HCT116 (cell line): ENCODE measurements at regions not wholly inside any gene's neighbourhood (a gene's known extent, or its start where the extent isn't known, plus 50 kb on each side); places are given as distances from the start of the nearest gene placed in this dataset.

ENCODE experiments used
- ATF3 ChIP-seq: IDR thresholded peaks from 2 replicates; pipeline ENCODE4 v1.6.1; 2012
- CTCF ChIP-seq, 3 experiments: fragments of 200-600 bp in 1 of 3; sonication (generic) in 1 of 3; IDR thresholded peaks in 2 of 3; conservative IDR thresholded peaks in 1 of 3; 2 replicates each; pipeline ENCODE4 v1.5.1; 2012 to 2017; ENCODE audit warnings: low read depth in 2 of 3, low read length in 2 of 3, antibody characterized with exemption in 1 of 3, borderline replicate concordance in 1 of 3, control low read depth in 1 of 3, mild to moderate bottlenecking in 1 of 3, mixed read lengths in 1 of 3, mixed run types in 1 of 3, moderate library complexity in 1 of 3; ENCODE audit not compliant: insufficient read depth in 1 of 3
- MAX ChIP-seq: IDR thresholded peaks from 2 replicates; pipeline ENCODE4 v1.6.1; 2012
- POLR2A ChIP-seq: IDR thresholded peaks from 2 replicates; pipeline ENCODE4 v1.7.0; 2011; ENCODE audit warnings: borderline replicate concordance; ENCODE audit not compliant: insufficient read depth, insufficient read length; ENCODE audit errors: extremely low read depth
- POLR2AphosphoS5 ChIP-seq: IDR thresholded peaks from 2 replicates; pipeline ENCODE4 v1.6.1; 2011; ENCODE audit warnings: mild to moderate bottlenecking, low read depth, low read length, moderate library complexity
- RAD21 ChIP-seq: IDR thresholded peaks from 2 replicates; pipeline ENCODE4 v1.6.1; 2012; ENCODE audit warnings: low read depth, mild to moderate bottlenecking
- SP1 ChIP-seq: IDR thresholded peaks from 2 replicates; pipeline ENCODE4 v1.6.1; 2012; ENCODE audit warnings: low read depth

- TF ChIP-seq POLR2A (no peak), CTCF (IDR thresholded peaks at IDR 0.05 in 2 of 3, conservative IDR thresholded peaks at IDR 0.05 in 1 of 3; ENCODE audit: borderline replicate concordance in 1 of 3, insufficient read depth in 1 of 3, low read depth in 2 of 3, low read length in 2 of 3) (no peak), SP1 (no peak), ATF3 (no peak), POLR2AphosphoS5 (no peak), RAD21 (no peak), MAX (no peak)
Observed at GRCh38 chr21:35503671-35504070, 454.6 kb upstream of the RUNX1 start.
